ENCODE measurements at regions not wholly inside any gene's neighbourhood (a gene's known extent, or its start where the extent isn't known, plus 50 kb on each side); places are given as distances from the start of the nearest gene placed in this dataset.

GRCh38 chr10:23768281-23768680 is 329.4 kb downstream of the OTUD1 start:
- TF ChIP-seq, protein P1, sequence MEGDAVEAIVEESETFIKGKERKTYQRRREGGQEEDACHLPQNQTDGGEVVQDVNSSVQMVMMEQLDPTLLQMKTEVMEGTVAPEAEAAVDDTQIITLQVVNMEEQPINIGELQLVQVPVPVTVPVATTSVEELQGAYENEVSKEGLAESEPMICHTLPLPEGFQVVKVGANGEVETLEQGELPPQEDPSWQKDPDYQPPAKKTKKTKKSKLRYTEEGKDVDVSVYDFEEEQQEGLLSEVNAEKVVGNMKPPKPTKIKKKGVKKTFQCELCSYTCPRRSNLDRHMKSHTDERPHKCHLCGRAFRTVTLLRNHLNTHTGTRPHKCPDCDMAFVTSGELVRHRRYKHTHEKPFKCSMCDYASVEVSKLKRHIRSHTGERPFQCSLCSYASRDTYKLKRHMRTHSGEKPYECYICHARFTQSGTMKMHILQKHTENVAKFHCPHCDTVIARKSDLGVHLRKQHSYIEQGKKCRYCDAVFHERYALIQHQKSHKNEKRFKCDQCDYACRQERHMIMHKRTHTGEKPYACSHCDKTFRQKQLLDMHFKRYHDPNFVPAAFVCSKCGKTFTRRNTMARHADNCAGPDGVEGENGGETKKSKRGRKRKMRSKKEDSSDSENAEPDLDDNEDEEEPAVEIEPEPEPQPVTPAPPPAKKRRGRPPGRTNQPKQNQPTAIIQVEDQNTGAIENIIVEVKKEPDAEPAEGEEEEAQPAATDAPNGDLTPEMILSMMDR (IDR thresholded peaks at IDR 0.05): no peak
- TF ChIP-seq POLR2A (IDR thresholded peaks at IDR 0.05): no peak
- no peak for TF ChIP-seq POLR2AphosphoS5 (IDR thresholded peaks at IDR 0.05)

Data from prostate gland (tissue), 2 donors.